HG03520 (cell line): ENCODE measurements at regions not wholly inside any gene's neighbourhood (a gene's known extent, or its start where the extent isn't known, plus 50 kb on each side); places are given as distances from the start of the nearest gene placed in this dataset.

Experiments used
- ATAC-seq: cut with Tn5 transposase; IDR thresholded peaks from one replicate; pipeline ENCODE4 v1.9.1; 2021; ENCODE audit warnings: mild to moderate bottlenecking, moderate library complexity; ENCODE audit not compliant: unreplicated experiment

DNA sequence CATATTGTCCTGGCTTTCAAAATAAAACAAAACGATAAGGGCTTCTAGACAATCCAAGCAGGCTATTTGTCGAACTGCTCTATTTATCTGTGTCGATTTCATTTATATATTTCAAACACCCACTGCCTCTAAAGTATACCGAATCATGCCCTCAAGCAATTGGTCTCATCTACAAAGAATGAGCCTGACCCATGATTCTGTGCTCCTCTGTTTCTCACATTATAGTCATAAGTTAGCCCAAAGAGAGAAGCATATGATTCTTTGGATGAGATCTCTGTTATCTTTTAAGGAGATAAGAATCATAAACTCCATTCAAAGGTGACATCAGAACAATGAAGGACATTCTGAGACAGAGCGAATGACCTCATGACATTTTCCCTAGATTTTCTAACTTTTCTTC, 191.1 kb downstream of the MAP2K6 start:
- no peak for ATAC-seq

DNA sequence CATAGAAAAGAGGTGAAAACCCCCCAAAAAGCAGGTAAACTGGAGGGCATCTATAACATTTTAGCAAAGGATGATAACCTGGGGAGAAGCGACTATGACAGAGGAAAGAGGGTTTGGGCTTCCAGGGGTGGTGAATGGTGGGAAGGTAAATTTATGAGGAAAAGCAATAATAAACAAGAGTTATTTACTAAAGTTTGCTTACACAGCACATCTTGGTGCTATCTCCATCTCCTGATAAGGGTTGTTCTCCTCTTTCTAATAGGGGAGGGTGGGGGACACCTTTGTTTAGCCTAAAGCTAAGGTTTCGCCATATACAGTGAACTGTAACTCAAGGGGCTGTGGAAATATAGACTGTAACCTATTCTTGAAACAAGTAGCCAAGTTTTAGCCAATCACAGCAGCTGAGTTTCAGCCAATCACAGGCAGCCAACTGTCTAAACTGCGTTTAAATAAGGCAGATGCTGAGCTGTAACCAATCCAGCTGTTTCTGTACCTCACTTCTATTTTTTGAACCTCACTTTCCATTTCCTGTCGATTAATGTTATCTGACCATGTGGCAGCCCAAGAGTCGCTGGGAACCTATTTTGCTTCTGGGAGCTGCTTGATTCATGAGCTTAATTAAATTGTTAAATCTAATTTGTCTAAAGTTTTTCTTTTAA, 191.8 kb downstream of the MAP2K6 start:
- ATAC-seq = no peak

DNA sequence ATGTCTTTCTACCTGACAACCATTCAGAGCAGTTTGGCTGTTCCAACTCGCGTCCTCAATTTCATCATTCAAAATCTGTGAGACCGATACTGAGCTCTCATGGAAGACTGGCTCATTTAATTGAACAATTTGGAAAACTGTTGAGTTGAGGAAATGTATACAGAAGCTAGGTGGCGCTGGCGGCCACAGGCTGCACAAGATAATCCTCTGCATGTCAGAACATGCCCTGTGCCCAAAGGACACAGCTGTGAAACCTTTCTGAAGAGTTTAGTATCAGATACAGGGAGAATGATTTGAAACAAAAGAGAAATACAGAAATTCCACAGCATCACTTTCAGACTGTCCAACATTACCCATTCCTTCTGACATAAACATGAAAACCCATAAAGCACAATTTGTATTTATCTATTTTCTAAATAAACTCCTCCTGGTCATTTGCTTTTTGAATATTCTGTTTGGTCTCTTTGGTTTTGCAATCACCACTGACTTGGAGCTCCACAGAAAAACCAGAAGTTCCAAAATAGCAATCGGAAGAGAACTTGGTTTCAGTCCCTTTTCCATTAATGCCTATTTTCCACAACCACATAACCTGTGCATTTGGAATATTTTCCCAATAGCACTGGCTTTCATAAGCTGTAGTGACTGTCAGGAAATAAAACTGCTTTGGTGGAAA, 192.8 kb downstream of the MAP2K6 start:
- peak; percentile 87 for ATAC-seq

DNA sequence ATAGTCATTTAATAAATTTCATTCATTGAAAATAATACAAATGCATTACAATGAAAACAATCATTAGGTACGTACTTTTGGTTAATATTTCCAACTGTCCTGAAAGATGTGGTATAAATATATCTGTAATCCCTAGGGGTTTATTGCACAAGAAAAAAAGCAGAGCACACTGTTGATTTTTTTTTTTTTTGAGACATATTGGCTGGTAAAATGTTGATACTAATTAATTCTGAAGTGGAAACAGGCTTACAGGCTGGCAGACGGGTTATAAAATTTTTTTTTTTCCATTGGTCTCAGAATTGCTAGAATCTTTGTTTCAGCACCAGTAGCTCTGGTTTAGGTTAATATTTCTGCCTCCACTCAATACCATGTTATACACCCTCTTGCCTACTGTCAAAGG, 193.6 kb downstream of the MAP2K6 start:
- no peak for ATAC-seq

DNA sequence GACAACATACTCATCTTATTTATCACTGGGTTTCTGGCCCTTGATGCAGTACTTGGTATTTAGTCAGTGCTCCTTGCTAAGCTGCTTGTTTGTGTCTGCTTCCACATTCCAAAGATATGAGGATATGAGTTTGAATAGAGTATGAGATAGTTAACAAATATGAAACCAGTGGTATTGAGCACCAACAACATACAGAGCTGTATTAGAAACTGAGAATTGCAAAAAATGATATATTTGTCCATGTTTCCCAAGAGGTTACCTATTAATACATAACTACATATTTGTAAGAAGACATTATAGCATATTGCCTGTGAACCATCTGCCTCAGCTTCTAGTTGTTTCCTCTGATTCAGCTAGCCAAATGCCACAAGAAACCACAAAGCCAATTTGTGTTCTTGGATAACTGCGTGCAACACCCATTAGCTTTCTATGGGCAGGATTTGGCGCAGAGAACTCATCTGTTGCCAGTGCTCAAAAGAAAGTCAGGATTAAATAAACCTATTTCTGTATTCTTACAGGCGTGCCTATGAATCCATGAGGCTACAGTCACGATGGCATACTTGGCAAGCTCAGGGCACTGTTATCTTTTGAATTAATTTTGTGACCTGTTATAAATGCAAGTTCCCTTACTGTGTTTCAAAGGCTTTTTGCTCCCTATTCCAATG, 194.4 kb downstream of the MAP2K6 start:
- no peak for ATAC-seq

DNA sequence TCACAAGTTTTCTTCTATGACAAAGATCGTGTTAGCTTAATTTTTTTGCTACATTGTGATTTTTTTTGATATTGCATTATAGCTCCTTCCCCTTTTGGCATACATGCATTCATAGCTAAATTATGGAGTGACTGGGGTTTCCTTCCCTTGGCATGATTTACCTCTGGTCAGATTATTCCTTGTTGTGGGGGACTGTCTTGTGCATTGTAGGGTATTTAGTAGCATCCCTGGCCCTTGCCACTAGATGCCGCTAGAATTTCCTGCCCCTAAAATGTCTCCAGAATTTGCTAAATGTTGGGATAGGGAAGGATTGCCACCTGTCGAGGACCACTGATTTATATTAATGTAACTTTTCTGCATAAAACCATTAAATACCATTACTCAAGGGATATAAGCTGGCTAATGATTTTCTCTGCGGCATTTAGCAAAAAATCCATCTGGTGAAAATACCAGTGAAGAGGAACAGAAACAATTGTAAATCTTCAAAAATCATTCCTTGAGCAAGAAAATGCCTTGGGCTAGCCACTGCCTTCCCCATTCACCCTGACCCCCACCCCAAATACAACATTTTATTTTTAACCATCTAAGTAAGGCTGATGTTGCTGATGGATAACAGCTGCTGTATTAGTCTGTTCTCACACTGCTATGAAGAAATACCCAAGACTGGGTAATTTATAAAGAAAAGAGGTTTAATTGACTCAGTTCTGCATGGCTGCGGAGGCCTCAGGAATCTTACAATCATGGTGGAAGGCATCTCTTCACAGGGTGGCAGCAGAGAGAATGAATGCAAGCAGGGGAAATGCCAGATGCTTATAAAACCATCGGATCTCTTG, 195.2 kb downstream of the MAP2K6 start:
- no peak for ATAC-seq

DNA sequence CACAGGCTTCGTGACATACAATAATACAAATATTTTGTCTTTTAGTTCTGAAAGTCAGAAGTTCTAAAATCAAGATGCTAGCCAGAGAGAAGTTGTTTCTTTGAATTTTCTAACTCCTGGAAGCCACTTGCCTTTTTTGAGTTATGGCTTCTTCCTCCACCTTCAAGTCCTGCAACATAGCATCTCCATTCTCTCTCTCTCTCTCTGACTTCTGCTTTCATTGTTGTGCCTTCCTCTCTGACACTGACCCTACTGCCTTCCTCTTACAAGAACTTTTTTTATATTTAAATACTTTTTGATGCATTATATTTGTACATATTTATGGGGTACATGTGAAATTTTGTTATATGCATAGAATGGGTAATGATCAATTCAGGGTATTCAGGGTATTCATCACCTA, 205.9 kb downstream of the MAP2K6 start:
- no peak for ATAC-seq

DNA sequence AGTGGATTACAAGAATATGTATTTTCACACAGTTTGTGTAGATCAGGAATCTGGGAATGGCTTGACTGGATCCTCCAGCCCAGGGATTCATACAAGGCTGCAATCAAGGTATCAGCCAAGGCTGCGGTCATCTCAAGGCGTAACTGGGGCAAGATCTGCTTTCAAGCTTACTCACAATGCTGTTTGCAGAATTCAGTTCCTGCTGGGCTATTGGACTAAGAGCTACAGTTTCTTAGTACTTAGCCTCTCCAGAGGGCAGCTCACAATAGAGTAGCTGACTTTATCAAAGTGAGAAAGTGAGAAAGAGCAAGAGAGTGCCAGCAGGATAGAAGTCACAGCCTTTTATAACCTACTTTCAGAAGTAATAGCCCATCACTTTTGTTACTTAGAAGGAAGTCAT, 211.0 kb downstream of the MAP2K6 start:
- no peak for ATAC-seq

DNA sequence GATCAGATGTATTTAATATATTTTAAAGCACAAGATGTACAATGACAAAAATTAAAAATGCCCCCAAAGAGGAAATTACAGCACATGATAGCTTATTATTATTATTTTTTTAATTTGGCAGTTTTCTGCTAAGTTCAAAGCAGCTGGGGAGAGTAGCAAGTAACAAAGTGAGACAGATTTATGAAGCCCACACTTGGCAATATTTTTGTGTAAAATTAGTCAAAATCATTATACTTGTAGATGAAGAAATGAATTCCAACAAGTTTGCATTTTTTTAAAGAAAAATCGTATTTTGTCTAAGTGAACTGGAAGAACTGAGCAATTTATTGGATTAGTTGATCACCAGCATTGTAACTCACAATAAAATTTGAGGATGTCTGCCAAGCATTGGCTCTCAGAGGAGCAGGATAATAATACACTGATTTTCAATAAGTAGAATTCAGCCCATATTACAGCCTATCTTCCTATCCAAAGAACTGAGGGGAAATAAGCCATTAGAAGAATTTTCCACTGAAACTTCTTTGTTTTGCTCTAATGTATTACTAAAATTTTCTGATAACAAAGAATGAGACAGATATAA, 215.6 kb downstream of the MAP2K6 start:
- no peak for ATAC-seq

DNA sequence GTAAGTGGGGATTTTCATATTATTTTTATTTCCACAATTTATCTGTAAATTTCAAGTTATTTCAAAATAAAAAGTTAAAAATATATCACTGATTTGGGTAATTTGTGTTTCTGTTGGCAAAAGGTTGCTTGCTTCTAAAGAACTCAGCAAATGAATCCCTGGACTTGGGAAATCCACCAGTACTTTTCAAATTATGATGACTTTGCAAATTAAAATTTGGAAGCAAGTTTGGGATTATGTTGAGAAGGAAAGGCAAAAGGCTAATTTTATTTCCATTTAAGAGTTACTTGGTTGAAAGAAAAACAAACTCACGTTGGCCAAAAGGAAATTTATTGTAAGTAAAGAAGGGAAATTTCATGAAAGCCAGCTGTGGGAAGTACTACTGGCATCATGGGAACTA, 220.3 kb downstream of the MAP2K6 start:
- ATAC-seq = no peak

DNA sequence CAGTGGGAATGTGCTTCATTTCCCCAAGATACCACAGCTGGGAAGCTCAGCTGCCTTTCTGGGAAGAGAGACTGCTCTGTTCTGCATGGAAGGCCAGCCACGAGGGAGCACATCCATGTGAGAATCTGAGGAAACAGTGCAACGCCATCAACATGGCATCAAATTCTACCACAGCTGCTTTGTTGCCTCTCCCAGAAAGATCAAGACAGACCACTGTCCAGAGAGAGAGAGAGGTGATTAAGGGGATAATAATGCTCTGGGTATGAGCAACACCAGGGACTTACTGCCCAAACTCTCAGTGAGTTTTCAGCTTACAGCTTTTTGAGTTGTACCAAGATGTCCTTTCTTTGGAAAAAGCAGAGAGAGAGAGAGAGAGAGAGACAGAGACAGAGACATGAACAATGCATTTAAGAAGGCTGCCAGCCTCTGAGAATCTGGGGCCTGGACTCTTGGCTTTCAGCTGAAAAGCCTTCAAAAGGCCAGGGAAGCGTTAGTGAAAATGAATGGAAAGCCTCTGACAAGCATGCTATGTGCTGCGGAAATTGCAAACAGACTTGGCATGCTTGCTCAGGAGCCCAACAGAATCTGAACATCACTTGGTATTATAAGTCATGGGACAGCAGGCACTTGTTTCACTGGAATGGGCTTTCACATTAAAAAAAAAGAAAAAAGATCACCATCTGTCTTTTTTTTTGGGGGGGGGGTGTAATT, 223.1 kb downstream of the MAP2K6 start:
- no peak for ATAC-seq

DNA sequence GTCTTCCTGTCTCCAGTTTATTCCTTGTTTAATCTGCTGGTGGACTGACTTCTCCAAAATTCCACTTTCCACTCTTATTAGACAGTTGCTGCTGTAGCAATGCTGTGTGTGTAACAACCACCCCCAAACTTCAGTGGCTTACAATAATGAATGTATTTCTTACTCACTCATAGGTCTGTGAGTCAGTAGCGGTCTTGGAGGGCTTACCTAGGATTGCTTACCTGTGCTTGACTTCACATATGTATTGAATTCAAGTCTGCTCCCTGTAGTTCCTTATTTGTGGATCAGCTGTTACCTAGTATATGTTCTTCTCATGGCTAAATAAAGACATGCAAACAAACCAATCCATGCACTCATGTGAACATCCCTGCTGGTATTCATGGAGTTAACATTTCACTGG, 224.6 kb downstream of the MAP2K6 start:
- no peak for ATAC-seq

DNA sequence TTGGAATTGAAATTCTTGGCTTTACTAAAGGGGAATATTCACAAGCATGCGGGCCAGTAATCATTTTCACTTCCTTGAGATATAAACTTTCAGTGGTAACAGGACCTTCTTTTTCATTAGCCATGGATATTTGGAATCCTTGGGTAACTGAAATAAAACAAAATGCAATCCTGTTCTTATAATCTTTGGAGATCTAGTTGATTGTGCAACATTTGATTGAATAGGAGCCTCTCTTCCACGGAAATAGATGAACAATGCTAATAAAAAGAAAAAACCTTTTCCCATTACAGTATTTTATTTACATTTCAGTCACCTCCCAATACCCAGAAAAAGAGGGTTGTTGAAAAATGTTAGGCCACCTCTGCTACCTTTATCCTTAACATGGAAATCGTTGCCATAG, 225.6 kb downstream of the MAP2K6 start:
- no peak for ATAC-seq

DNA sequence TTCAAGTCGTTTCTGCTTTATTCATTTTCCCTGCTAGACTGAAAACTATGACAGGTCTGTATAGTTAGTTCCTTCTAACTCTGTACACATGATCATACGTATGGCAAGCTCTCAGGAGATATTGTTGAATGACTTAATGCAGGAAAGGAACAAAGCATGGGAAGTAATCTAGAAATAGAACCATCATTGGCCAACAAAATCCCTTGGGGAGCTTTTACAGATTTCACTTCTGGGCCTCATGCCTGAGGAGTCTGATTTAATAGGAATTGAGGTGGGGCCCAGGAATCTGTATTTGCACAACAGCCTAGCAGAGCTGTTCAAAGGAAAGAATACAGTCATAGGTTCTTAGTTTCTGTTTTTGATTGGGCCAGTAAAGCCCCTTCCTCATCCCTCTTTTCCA, 229.2 kb downstream of the MAP2K6 start:
- ATAC-seq = no peak

DNA sequence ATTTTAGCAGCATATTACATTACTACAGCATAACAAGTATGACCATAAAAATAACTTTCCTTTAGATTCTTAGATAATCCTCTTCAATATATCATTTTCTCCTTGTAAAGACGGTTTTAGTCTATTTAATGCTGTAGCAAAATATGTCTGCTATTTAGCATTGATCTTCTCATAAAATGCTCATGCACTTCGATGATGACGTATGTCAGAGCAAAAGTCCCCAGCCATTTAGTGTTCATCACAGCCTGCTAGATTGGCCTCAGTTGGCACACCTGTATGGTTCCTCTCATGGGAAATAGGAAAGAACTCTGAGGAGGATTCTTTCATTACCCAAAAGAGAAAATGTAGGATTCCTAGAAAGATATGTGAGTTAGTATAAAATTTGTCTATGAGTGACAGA, 232.2 kb downstream of the MAP2K6 start:
- no peak for ATAC-seq

DNA sequence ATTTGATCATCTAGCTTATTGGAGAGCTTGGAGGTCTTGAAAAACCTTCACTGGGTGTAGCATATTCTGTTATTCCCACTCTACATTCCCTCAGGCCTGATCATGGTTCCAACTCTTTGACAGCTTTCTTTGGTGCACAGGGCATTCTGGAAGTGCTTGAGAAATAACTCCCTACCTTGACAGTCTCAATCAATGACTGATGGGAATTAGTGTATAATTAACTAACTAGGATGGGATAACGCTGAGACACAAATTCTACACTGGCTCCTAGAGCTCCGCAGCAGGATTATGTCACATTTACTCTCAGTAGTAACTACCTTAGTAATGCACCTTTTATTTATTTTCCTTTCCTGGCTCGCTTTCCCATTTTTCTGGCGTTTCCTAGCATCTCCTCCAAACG, 236.4 kb downstream of the MAP2K6 start:
- no peak for ATAC-seq

DNA sequence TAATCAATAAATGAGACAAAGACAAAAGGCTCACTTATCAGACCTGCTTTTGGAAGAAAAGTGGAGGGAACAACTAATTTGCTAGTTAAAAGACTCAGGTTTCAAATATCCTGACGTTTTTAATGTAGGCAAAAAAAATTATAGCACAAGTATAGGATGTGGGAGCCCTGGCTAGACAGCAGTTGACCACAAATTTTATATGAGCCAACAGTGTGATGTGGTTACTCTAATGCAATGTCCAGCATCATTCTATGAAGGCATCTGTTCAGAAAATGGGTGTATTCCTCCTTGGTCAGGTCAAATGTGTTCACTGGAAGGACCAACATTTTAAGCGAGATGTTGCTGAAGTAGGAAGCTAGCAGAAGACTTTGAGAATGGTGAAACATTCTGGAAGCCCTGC, 237.4 kb downstream of the MAP2K6 start:
- ATAC-seq = no peak

DNA sequence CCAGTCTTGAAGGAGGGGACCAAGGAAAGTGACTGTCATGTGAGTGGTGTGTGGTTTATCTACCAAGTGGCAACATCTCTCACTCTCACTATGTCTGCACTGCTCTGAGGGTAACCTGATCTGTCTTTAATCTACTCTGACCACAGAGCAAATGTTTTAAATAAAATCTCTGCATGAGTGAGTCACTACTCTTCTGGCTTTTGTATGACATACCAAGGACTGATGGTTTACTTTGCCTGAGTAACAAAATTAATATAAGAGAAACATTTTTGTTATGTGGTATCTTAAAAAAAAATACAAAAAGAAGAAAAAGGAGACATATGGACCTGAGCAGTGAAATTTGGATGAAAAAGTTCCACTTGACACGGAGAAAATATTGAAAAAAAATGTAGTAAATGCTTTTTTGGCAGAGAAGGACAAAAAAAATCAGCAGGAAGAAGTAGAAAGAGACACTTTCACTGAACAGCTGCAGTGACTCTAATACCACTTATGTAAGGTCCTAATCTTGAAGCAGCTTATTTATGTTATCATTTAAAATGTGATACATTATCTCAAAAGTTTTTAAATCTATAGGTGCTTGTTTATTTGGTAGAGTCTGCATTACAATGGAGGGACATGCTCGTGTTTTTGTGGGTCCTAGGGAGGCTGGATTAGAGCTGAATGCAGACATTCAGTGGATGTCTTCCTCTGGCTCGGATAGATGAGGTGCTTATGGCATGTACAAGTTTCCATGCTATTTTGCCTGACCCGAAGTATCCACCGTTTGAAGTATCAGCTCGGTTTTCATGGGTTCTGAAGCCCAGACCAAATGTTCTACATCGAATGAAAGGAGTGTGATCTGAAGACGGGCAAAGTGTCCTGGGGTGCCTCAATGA, 240.7 kb downstream of the MAP2K6 start:
- ATAC-seq = no peak

DNA sequence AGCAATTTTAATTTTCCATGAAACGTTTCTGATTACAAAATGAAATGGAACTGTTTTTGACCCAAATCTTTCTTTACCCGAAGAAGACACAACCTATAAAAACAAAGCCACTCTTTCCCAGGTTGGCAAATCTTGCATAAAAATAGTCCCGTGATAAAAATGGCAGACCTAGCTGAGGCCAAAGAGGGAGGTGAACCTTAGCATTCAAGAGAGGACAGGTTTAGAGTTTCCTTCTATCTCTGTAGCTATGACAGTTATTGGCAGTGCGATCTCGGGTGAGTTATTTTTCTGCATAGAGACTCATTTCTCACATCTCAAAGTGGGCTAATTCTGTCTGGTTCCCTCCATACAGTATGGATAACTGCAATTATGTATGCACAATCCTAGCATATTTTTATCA, 241.4 kb downstream of the MAP2K6 start:
- no peak for ATAC-seq
